H9 (cell line): ENCODE measurements at regions not wholly inside any gene's neighbourhood (a gene's known extent, or its start where the extent isn't known, plus 50 kb on each side); places are given as distances from the start of the nearest gene placed in this dataset.

Experiments
- DNase-seq: peaks from one replicate; pipeline ENCODE4 v3.0.0-alpha.2; 2017
- H2AFZ ChIP-seq: one replicate; pipeline ENCODE4 v1.6.1; 2013; ENCODE audit warnings: mild to moderate bottlenecking, low read length, control low read depth, moderate library complexity
- H2AK5ac ChIP-seq: 2 replicates; pipeline ENCODE4 v1.6.1; 2013; ENCODE audit warnings: low read length, control low read depth, mixed read lengths; ENCODE audit not compliant: insufficient read length
- H2BK120ac ChIP-seq: one replicate; pipeline ENCODE4 v1.6.1; 2013; ENCODE audit warnings: low read depth, mild to moderate bottlenecking, low read length, control low read depth, inconsistent platforms; ENCODE audit not compliant: poor library complexity, severe bottlenecking
- H2BK12ac ChIP-seq: 2 replicates; pipeline ENCODE4 v1.6.1; 2013; ENCODE audit warnings: low read length, control low read depth, mixed read lengths, low read depth; ENCODE audit not compliant: insufficient read length
- H2BK15ac ChIP-seq: 2 replicates; pipeline ENCODE4 v1.6.1; 2013; ENCODE audit warnings: low read depth, low read length, control low read depth
- H2BK20ac ChIP-seq: one replicate; pipeline ENCODE4 v1.6.1; 2013; ENCODE audit warnings: low read depth, mild to moderate bottlenecking, low read length, control low read depth, inconsistent platforms; ENCODE audit not compliant: poor library complexity, severe bottlenecking
- H2BK5ac ChIP-seq: 2 replicates; pipeline ENCODE4 v1.6.1; 2013; ENCODE audit warnings: low read length, control low read depth, mixed read lengths; ENCODE audit not compliant: insufficient read length
- H3K14ac ChIP-seq: 2 replicates; pipeline ENCODE4 v1.6.1; 2013; ENCODE audit warnings: low read length, control low read depth; ENCODE audit not compliant: insufficient read depth
- H3K18ac ChIP-seq: 2 replicates; pipeline ENCODE4 v1.6.1; 2013; ENCODE audit warnings: low read depth, mild to moderate bottlenecking, mixed read lengths, low read length, control low read depth; ENCODE audit not compliant: insufficient read length
- H3K23ac ChIP-seq: 2 replicates; pipeline ENCODE4 v1.6.1; 2013; ENCODE audit warnings: low read length, control low read depth, mixed read lengths, low read depth; ENCODE audit not compliant: insufficient read length
- H3K23me2 ChIP-seq: 2 replicates; pipeline ENCODE4 v1.6.1; 2013; ENCODE audit warnings: low read depth, mild to moderate bottlenecking, mixed read lengths, low read length, control low read depth; ENCODE audit not compliant: insufficient read length, poor library complexity, severe bottlenecking
- H3K27ac ChIP-seq: 2 replicates; pipeline ENCODE4 v1.5.1; 2013; ENCODE audit warnings: low read length, control low read depth, mixed read lengths, low read depth; ENCODE audit not compliant: insufficient read length
- H3K27me3 ChIP-seq: 2 replicates; pipeline ENCODE4 v1.6.1; 2013; ENCODE audit warnings: low read length, control low read depth, inconsistent platforms; ENCODE audit not compliant: insufficient read depth
- H3K4ac ChIP-seq: 2 replicates; pipeline ENCODE4 v1.6.1; 2013; ENCODE audit warnings: low read depth, mild to moderate bottlenecking, control low read depth, inconsistent platforms, low read length, moderate library complexity
- H3K4me1 ChIP-seq: 2 replicates; pipeline ENCODE4 v1.6.1; 2013; ENCODE audit warnings: low read length, control low read depth, inconsistent platforms; ENCODE audit not compliant: insufficient read depth
- H3K4me2 ChIP-seq: 2 replicates; pipeline ENCODE4 v1.6.1; 2013; ENCODE audit warnings: low read length, control low read depth, mixed read lengths; ENCODE audit not compliant: insufficient read length, insufficient read depth
- H3K56ac ChIP-seq: 2 replicates; pipeline ENCODE4 v1.6.1; 2013; ENCODE audit warnings: low read depth, mild to moderate bottlenecking, mixed read lengths, low read length, control low read depth; ENCODE audit not compliant: insufficient read length
- H3K79me1 ChIP-seq: 2 replicates; pipeline ENCODE4 v1.6.1; 2013; ENCODE audit warnings: low read depth, mild to moderate bottlenecking, moderate library complexity, low read length, control low read depth, inconsistent platforms; ENCODE audit not compliant: insufficient read depth, poor library complexity, severe bottlenecking
- H3K79me2 ChIP-seq: 2 replicates; pipeline ENCODE4 v1.6.1; 2013; ENCODE audit warnings: low read length, control low read depth, inconsistent platforms; ENCODE audit not compliant: insufficient read depth
- H3K9ac ChIP-seq: 2 replicates; pipeline ENCODE4 v1.6.1; 2013; ENCODE audit warnings: low read length, control low read depth, mixed read lengths; ENCODE audit not compliant: insufficient read length; ENCODE audit errors: extremely low read depth
- H3K9me3 ChIP-seq: one replicate; pipeline ENCODE4 v1.6.1; 2013; ENCODE audit warnings: low read depth, low read length, inconsistent platforms; ENCODE audit not compliant: control insufficient read depth
- H3T11ph ChIP-seq: one replicate; pipeline ENCODE4 v1.6.1; 2013; ENCODE audit warnings: mild to moderate bottlenecking, low read length, control low read depth, inconsistent platforms
- H4K20me1 ChIP-seq: one replicate; pipeline ENCODE4 v1.6.1; 2013; ENCODE audit not compliant: control insufficient read depth, insufficient read length, insufficient read depth
- H4K5ac ChIP-seq: 2 replicates; pipeline ENCODE4 v1.6.1; 2013; ENCODE audit warnings: low read depth, mild to moderate bottlenecking, mixed read lengths, low read length, control low read depth; ENCODE audit not compliant: insufficient read length
- H4K8ac ChIP-seq: replicated peaks from 2 replicates; pipeline ENCODE4 v1.6.1; 2013; ENCODE audit warnings: low read length, control low read depth, mixed read lengths, low read depth; ENCODE audit not compliant: insufficient read length
- H4K91ac ChIP-seq: 2 replicates; pipeline ENCODE4 v1.6.1; 2013; ENCODE audit warnings: low read depth, mild to moderate bottlenecking, moderate library complexity, mixed read lengths, low read length, control low read depth; ENCODE audit not compliant: insufficient read length
- H3K27ac Mint-ChIP-seq, 3 experiments: 2 replicates in 2 of 3; 3 replicates in 1 of 3; pipeline ENCODE4 v1.8.0; 2020 to 2021; ENCODE audit warnings: mixed read lengths in 3 of 3, mild to moderate bottlenecking in 1 of 3, moderate library complexity in 1 of 3
- H3K27me3 Mint-ChIP-seq: 2 replicates; pipeline ENCODE4 v1.8.0; 2021; ENCODE audit warnings: low read depth, mild to moderate bottlenecking, moderate library complexity, mixed read lengths
- H3K36me3 Mint-ChIP-seq, 3 experiments: 2 replicates in 2 of 3; 3 replicates in 1 of 3; pipeline ENCODE4 v1.8.0; 2020 to 2021; ENCODE audit warnings: low read depth in 3 of 3, mixed read lengths in 3 of 3; ENCODE audit not compliant: insufficient read depth in 1 of 3
- H3K4me1 Mint-ChIP-seq, 2 experiments: 2 replicates each; pipeline ENCODE4 v1.8.0; 2020; ENCODE audit warnings: mixed read lengths in 2 of 2
- H3K4me3 Mint-ChIP-seq, 2 experiments: 2 replicates in 1 of 2; 3 replicates in 1 of 2; pipeline ENCODE4 v1.8.0; 2020 to 2021; ENCODE audit warnings: mild to moderate bottlenecking in 2 of 2, mixed read lengths in 2 of 2, moderate library complexity in 1 of 2
- H3K9me3 Mint-ChIP-seq, 2 experiments: 2 replicates in 1 of 2; 3 replicates in 1 of 2; pipeline ENCODE4 v1.8.0; 2020; ENCODE audit warnings: mild to moderate bottlenecking in 2 of 2, mixed read lengths in 2 of 2, moderate library complexity in 1 of 2
- WGBS: extraction: QIAGEN DNeasy Blood & Tissue Kit; methylation state at CpG from one replicate; pipeline ENCODE4 v1.1.7; 2013; ENCODE audit warnings: missing lambda C conversion rate, low lambda C conversion rate, mixed read lengths; ENCODE audit not compliant: insufficient read length; ENCODE audit errors: extremely low coverage; 5-methylcytosine and 5-hydroxymethylcytosine counted together
- TF ChIP-seq, protein P1 (sequence below): fragments of 200-600 bp; sonication (generic); conservative IDR thresholded peaks from 3 replicates; pipeline ENCODE4 v1.8.0; 2021; ENCODE audit warnings: antibody characterized with exemption, mild to moderate bottlenecking

DNA sequence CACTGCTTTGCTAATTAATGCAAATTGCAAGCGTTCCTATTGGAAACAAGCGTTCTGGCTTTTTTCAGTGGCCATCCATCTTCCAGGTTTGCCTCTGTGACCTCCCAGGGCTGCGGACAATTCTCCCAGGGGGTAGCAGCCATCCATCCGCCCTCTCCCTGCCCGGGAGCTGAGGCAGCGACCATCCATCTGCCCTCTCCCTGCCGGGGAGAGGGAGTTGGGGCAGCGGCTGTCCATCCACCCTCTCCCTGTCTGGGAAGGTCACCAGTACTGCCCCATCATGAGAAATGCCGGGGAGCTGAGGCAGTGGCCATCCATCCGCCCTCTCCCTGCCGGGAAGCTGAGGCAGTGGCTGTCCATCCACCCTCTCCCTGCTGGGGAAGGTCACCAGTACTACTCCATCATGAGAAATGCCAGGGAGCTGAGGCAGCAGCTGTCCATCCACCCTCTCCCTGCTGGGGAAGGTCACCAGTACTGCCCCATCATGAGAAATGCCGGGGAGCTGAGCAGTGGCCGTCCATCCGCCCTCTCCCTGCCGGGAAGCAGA, 394.7 kb downstream of the BRD1 start:
- H3K18ac ChIP-seq, result no peak overlapping the region
- no peaks in the 10 kb centered on the region for H3K9me3 ChIP-seq
- H3K4me2 ChIP-seq, result no peak overlapping the region
- no peaks in the 10 kb centered on the region for H3K79me1 ChIP-seq
- no peak overlapping the region for H4K5ac ChIP-seq
- peaks cover 0 to 6% (median 0%) of the 10 kb centered on the region in 3 experiments; a peak in 2 of 7 replicates for H3K36me3 Mint-ChIP-seq
- no peak overlapping the region for H2BK120ac ChIP-seq
- peaks cover 0 to 6% of the 10 kb centered on the region in 2 experiments; a peak in 2 of 5 replicates for H3K9me3 Mint-ChIP-seq
- no peak overlapping the region for H3K4me3 Mint-ChIP-seq
- no peak overlapping the region for H2AK5ac ChIP-seq
- H3K27ac ChIP-seq, result no peak overlapping the region
- H3T11ph ChIP-seq, result no peak overlapping the region
- no peak overlapping the region for H2AFZ ChIP-seq
- H3K23me2 ChIP-seq, result no peaks in the 10 kb centered on the region
- H3K14ac ChIP-seq, result no peak overlapping the region
- no peaks in the 10 kb centered on the region for H3K4me1 ChIP-seq
- no peaks in the 10 kb centered on the region for H4K20me1 ChIP-seq
- no peak overlapping the region for H3K56ac ChIP-seq
- no peak overlapping the region for H2BK5ac ChIP-seq
- no peak overlapping the region for H4K8ac ChIP-seq
- H3K23ac ChIP-seq, result no peak overlapping the region
- H3K9ac ChIP-seq, result no peak overlapping the region
- peaks cover 5 to 8% of the 10 kb centered on the region in 2 experiments; a peak in 2 of 4 replicates for H3K4me1 Mint-ChIP-seq
- H4K91ac ChIP-seq, result no peak overlapping the region
- H3K79me2 ChIP-seq, result no peaks in the 10 kb centered on the region
- DNase-seq, result no peak
- no peak overlapping the region for H2BK20ac ChIP-seq
- no peaks in the 10 kb centered on the region for H3K27me3 ChIP-seq
- no peak overlapping the region for H3K27ac Mint-ChIP-seq
- peaks cover 17% of the 10 kb centered on the region for H3K27me3 Mint-ChIP-seq
- TF ChIP-seq, protein P1, sequence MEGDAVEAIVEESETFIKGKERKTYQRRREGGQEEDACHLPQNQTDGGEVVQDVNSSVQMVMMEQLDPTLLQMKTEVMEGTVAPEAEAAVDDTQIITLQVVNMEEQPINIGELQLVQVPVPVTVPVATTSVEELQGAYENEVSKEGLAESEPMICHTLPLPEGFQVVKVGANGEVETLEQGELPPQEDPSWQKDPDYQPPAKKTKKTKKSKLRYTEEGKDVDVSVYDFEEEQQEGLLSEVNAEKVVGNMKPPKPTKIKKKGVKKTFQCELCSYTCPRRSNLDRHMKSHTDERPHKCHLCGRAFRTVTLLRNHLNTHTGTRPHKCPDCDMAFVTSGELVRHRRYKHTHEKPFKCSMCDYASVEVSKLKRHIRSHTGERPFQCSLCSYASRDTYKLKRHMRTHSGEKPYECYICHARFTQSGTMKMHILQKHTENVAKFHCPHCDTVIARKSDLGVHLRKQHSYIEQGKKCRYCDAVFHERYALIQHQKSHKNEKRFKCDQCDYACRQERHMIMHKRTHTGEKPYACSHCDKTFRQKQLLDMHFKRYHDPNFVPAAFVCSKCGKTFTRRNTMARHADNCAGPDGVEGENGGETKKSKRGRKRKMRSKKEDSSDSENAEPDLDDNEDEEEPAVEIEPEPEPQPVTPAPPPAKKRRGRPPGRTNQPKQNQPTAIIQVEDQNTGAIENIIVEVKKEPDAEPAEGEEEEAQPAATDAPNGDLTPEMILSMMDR, result no peak
- H3K4ac ChIP-seq, result no peak overlapping the region
- H2BK15ac ChIP-seq, result no peak overlapping the region
- no peak overlapping the region for H2BK12ac ChIP-seq
- WGBS, result no CpG with 5 or more reads among the region's 15 CpGs
